ENCODE measurements at regions not wholly inside any gene's neighbourhood (a gene's known extent, or its start where the extent isn't known, plus 50 kb on each side); places are given as distances from the start of the nearest gene placed in this dataset.

- no peak overlapping the region for H3K27ac Mint-ChIP-seq
- no peak overlapping the region for H3K4me3 Mint-ChIP-seq
- no peak for DNase-seq
- peaks cover 8% of the 10 kb centered on the region for H3K9me3 Mint-ChIP-seq
- CTCF ChIA-PET = no interaction called here
- H3K27me3 Mint-ChIP-seq = no peaks in the 10 kb centered on the region
- H3K4me1 Mint-ChIP-seq = no peaks in the 10 kb centered on the region
- H3K36me3 Mint-ChIP-seq = no peaks in the 10 kb centered on the region
Measured at GRCh38 chr16:9412031-9412914, 320.8 kb downstream of the HAPSTR1 start.

- Mint-ChIP-seq H3K27ac (no peak overlapping the region), H3K4me1 (no peaks in the 10 kb centered on the region), H3K27me3 (no peaks in the 10 kb centered on the region), H3K4me3 (no peak overlapping the region), H3K9me3 (peaks cover 8% of the 10 kb centered on the region), H3K36me3 (no peaks in the 10 kb centered on the region)
- DNase-seq = no peak
- CTCF ChIA-PET = no interaction called here
Measured at GRCh38 chr16:9412915-9413264, 321.4 kb downstream of the HAPSTR1 start.

- no peaks in the 10 kb centered on the region for H3K36me3 Mint-ChIP-seq
- H3K27me3 Mint-ChIP-seq = no peaks in the 10 kb centered on the region
- no peak overlapping the region for H3K4me3 Mint-ChIP-seq
- H3K27ac Mint-ChIP-seq = no peak overlapping the region
- H3K9me3 Mint-ChIP-seq = peaks cover 14% of the 10 kb centered on the region
- CTCF ChIA-PET = no interaction called here
- no peak for DNase-seq
- no peaks in the 10 kb centered on the region for H3K4me1 Mint-ChIP-seq
Measured at GRCh38 chr16:9415545-9415944, 324.1 kb downstream of the HAPSTR1 start.

GRCh38 chr16:9417898-9418297 is 326.5 kb downstream of the HAPSTR1 start:
- no peaks in the 10 kb centered on the region for H3K4me1 Mint-ChIP-seq
- no peak for DNase-seq
- no peak overlapping the region for H3K4me3 Mint-ChIP-seq
- peaks cover 14% of the 10 kb centered on the region for H3K9me3 Mint-ChIP-seq
- no peak overlapping the region for H3K27ac Mint-ChIP-seq
- H3K36me3 Mint-ChIP-seq = no peaks in the 10 kb centered on the region
- CTCF ChIA-PET = no interaction called here
- no peaks in the 10 kb centered on the region for H3K27me3 Mint-ChIP-seq

GRCh38 chr16:9419161-9419560 is 327.7 kb downstream of the HAPSTR1 start:
- H3K4me3 Mint-ChIP-seq = no peak overlapping the region
- H3K36me3 Mint-ChIP-seq = no peaks in the 10 kb centered on the region
- no peaks in the 10 kb centered on the region for H3K27me3 Mint-ChIP-seq
- CTCF ChIA-PET = no interaction called here
- peaks cover 14% of the 10 kb centered on the region for H3K9me3 Mint-ChIP-seq
- no peak for DNase-seq
- H3K27ac Mint-ChIP-seq = no peak overlapping the region
- H3K4me1 Mint-ChIP-seq = no peaks in the 10 kb centered on the region

GRCh38 chr16:9422762-9423513 is 331.5 kb downstream of the HAPSTR1 start:
- no peak overlapping the region for H3K27ac Mint-ChIP-seq
- peaks cover 6% of the 10 kb centered on the region for H3K9me3 Mint-ChIP-seq
- CTCF ChIA-PET = no interaction called here
- no peaks in the 10 kb centered on the region for H3K27me3 Mint-ChIP-seq
- no peak overlapping the region for H3K4me3 Mint-ChIP-seq
- no peaks in the 10 kb centered on the region for H3K4me1 Mint-ChIP-seq
- H3K36me3 Mint-ChIP-seq = no peaks in the 10 kb centered on the region
- no peak for DNase-seq

GRCh38 chr16:9425236-9425635 is 333.8 kb downstream of the HAPSTR1 start:
- Mint-ChIP-seq H3K4me3 (no peak overlapping the region), H3K9me3 (no peaks in the 10 kb centered on the region), H3K27me3 (no peaks in the 10 kb centered on the region), H3K27ac (no peak overlapping the region), H3K4me1 (no peaks in the 10 kb centered on the region), H3K36me3 (no peaks in the 10 kb centered on the region)
- DNase-seq = no peak
- CTCF ChIA-PET = no interaction called here

GRCh38 chr16:9428355-9429005 is 337.0 kb downstream of the HAPSTR1 start:
- H3K27me3 Mint-ChIP-seq = no peaks in the 10 kb centered on the region
- H3K36me3 Mint-ChIP-seq = no peaks in the 10 kb centered on the region
- H3K9me3 Mint-ChIP-seq = no peaks in the 10 kb centered on the region
- no peak overlapping the region for H3K27ac Mint-ChIP-seq
- no peak overlapping the region for H3K4me3 Mint-ChIP-seq
- CTCF ChIA-PET = no interaction called here
- no peaks in the 10 kb centered on the region for H3K4me1 Mint-ChIP-seq
- DNase-seq = no peak

GRCh38 chr16:9429646-9430330 is 338.3 kb downstream of the HAPSTR1 start:
- no peaks in the 10 kb centered on the region for H3K27me3 Mint-ChIP-seq
- no peaks in the 10 kb centered on the region for H3K36me3 Mint-ChIP-seq
- CTCF ChIA-PET = no interaction called here
- DNase-seq = no peak
- H3K4me1 Mint-ChIP-seq = no peaks in the 10 kb centered on the region
- H3K27ac Mint-ChIP-seq = no peak overlapping the region
- H3K4me3 Mint-ChIP-seq = no peak overlapping the region
- H3K9me3 Mint-ChIP-seq = peaks cover 3% of the 10 kb centered on the region

- Mint-ChIP-seq H3K27me3 (no peaks in the 10 kb centered on the region), H3K27ac (no peak overlapping the region), H3K4me1 (no peaks in the 10 kb centered on the region), H3K36me3 (no peaks in the 10 kb centered on the region), H3K4me3 (no peak overlapping the region), H3K9me3 (peaks cover 7% of the 10 kb centered on the region)
- CTCF ChIA-PET = no interaction called here
- DNase-seq = no peak
Measured at GRCh38 chr16:9434659-9435058, 343.2 kb downstream of the HAPSTR1 start.

GRCh38 chr16:9436175-9436574 is 344.7 kb downstream of the HAPSTR1 start:
- no peak for DNase-seq
- CTCF ChIA-PET = no interaction called here
- H3K36me3 Mint-ChIP-seq = no peaks in the 10 kb centered on the region
- no peaks in the 10 kb centered on the region for H3K4me1 Mint-ChIP-seq
- H3K27ac Mint-ChIP-seq = no peak overlapping the region
- peaks cover 7% of the 10 kb centered on the region for H3K9me3 Mint-ChIP-seq
- no peaks in the 10 kb centered on the region for H3K27me3 Mint-ChIP-seq
- H3K4me3 Mint-ChIP-seq = no peak overlapping the region

GRCh38 chr16:9437115-9437514 is 345.7 kb downstream of the HAPSTR1 start:
- CTCF ChIA-PET = no interaction called here

GRCh38 chr16:9438991-9439390 is 347.5 kb downstream of the HAPSTR1 start:
- H3K27me3 Mint-ChIP-seq = no peaks in the 10 kb centered on the region
- H3K4me1 Mint-ChIP-seq = no peaks in the 10 kb centered on the region
- no peak overlapping the region for H3K27ac Mint-ChIP-seq
- no peaks in the 10 kb centered on the region for H3K36me3 Mint-ChIP-seq
- DNase-seq = no peak
- CTCF ChIA-PET = no interaction called here
- H3K9me3 Mint-ChIP-seq = peaks cover 7% of the 10 kb centered on the region
- no peak overlapping the region for H3K4me3 Mint-ChIP-seq

More at GRCh38 chr16:9437115-9437514, 345.7 kb downstream of the HAPSTR1 start:
- Mint-ChIP-seq H3K4me1 (no peaks in the 10 kb centered on the region), H3K4me3 (no peak overlapping the region), H3K36me3 (no peaks in the 10 kb centered on the region), H3K9me3 (peaks cover 7% of the 10 kb centered on the region), H3K27me3 (no peaks in the 10 kb centered on the region), H3K27ac (no peak overlapping the region)
- DNase-seq = no peak

GRCh38 chr16:9441012-9441411 is 349.6 kb downstream of the HAPSTR1 start:
- Mint-ChIP-seq H3K36me3 (no peaks in the 10 kb centered on the region), H3K4me3 (no peak overlapping the region), H3K27ac (no peak overlapping the region), H3K9me3 (peaks cover under 1% of the 10 kb centered on the region), H3K4me1 (no peaks in the 10 kb centered on the region), H3K27me3 (no peaks in the 10 kb centered on the region)
- CTCF ChIA-PET = no interaction called here
- no peak for DNase-seq

Measured in activated naive CD4-positive, alpha-beta T cell treated with anti-CD3 and anti-CD28 coated beads, Interleukin-2, amount 10 ng/mL, durations not matched to agents 7 days and 5 days (primary cell).